Glomerular visceral epithelial cell (primary cell): ENCODE measurements at regions not wholly inside any gene's neighbourhood (a gene's known extent, or its start where the extent isn't known, plus 50 kb on each side); places are given as distances from the start of the nearest gene placed in this dataset.
A peak's percentile ranks its signal among the peaks of the same experiment; 100 is the strongest.
"Not testable (repeated sequence)": the region's sequence is repeated elsewhere in the genome, so short reads cannot be mapped to it uniquely, and the experiment has no call there.

Source experiments
- DNase-seq: peaks from one replicate; pipeline ENCODE4 v3.0.0-alpha.2; 2016; ENCODE audit errors: extremely low spot score

GRCh38 chr3:130800829-130801228 is 54.2 kb upstream of the PIK3R4 start:
- DNase-seq, result no peak

GRCh38 chr3:130801473-130801872 is 54.8 kb upstream of the PIK3R4 start:
- DNase-seq, result no peak

GRCh38 chr3:130811557-130811956 is 64.9 kb upstream of the PIK3R4 start:
- no peak for DNase-seq

- DNase-seq, result no peak
These were observed 68.3 kb upstream of the PIK3R4 start for GRCh38 chr3:130814691-130815472.

- no peak for DNase-seq
These were observed 70.2 kb upstream of the PIK3R4 start for GRCh38 chr3:130816561-130817445.

GRCh38 chr3:130818066-130818465 is 71.4 kb upstream of the PIK3R4 start:
- DNase-seq, result not testable (repeated sequence)

- DNase-seq, result peak; percentile 48
These were observed 72.9 kb upstream of the ATP2C1 start for GRCh38 chr3:130820976-130821375.

- DNase-seq, result no peak
These were observed 72.1 kb upstream of the ATP2C1 start for GRCh38 chr3:130821806-130822205.

GRCh38 chr3:130823241-130823884 is 70.5 kb upstream of the ATP2C1 start:
- DNase-seq, result no peak

- DNase-seq, result no peak
These were observed 69.9 kb upstream of the ATP2C1 start for GRCh38 chr3:130823996-130824395.

GRCh38 chr3:130825762-130826299 is 68.1 kb upstream of the ATP2C1 start:
- no peak for DNase-seq

- no peak for DNase-seq
These were observed 67.2 kb upstream of the ATP2C1 start for GRCh38 chr3:130826516-130827182.

- DNase-seq, result no peak
These were observed 66.4 kb upstream of the ATP2C1 start for GRCh38 chr3:130827486-130827885.

- no peak for DNase-seq
These were observed 64.6 kb upstream of the ATP2C1 start for GRCh38 chr3:130828948-130829947.

GRCh38 chr3:130831719-130832400 is 62.0 kb upstream of the ATP2C1 start:
- DNase-seq, result no peak

- DNase-seq, result not testable (repeated sequence)
These were observed 61.5 kb upstream of the ATP2C1 start for GRCh38 chr3:130832401-130832746.

GRCh38 chr3:130834476-130834875 is 59.4 kb upstream of the ATP2C1 start:
- no peak for DNase-seq

GRCh38 chr3:130835483-130835882 is 58.4 kb upstream of the ATP2C1 start:
- no peak for DNase-seq

GRCh38 chr3:130838898-130839600 is 54.8 kb upstream of the ATP2C1 start:
- no peak for DNase-seq
